NCI-H2227 (cell line): ENCODE measurements at regions not wholly inside any gene's neighbourhood (a gene's known extent, or its start where the extent isn't known, plus 50 kb on each side); places are given as distances from the start of the nearest gene placed in this dataset.
A peak's percentile ranks its signal among the peaks of the same experiment; 100 is the strongest.
"Not testable (repeated sequence)": the region's sequence is repeated elsewhere in the genome, so short reads cannot be mapped to it uniquely, and the experiment has no call there.

ENCODE experiments used
- DNase-seq: peaks from one replicate; lab custom pipeline; 2025; ENCODE audit not compliant: unreplicated experiment; lab: John Stamatoyannopoulos, UW

DNA sequence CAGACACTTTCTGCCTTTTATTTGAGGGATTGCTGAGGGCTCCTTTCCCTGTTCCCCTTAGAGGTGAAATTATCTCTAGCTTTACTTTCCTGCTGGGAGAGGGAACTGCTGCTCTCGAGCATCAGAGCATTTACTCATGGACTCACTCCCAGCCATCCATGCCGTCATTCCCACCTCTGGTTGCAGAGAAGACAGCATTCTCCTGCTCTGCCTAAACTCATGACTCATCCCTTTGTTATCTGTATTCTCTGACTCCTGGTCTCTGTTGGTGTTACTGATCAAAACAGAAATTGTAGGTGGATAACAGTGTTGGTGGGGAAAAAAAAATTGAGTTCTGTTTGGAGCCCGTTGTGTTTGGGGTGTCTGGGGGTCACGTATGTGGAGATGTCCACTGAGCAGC lies 159.3 kb downstream of the TTC8 start:
- DNase-seq: no peak

- no peak for DNase-seq
These were observed 161.2 kb downstream of the TTC8 start for GRCh38 chr14:88985654-88986053.

- no peak for DNase-seq
These were observed 161.8 kb downstream of the TTC8 start for GRCh38 chr14:88986146-88986841.

GRCh38 chr14:88986908-88987307 lies 162.5 kb downstream of the TTC8 start:
- DNase-seq: not testable (repeated sequence)

GRCh38 chr14:88987516-88987915 lies 163.1 kb downstream of the TTC8 start:
- DNase-seq: no peak

DNA sequence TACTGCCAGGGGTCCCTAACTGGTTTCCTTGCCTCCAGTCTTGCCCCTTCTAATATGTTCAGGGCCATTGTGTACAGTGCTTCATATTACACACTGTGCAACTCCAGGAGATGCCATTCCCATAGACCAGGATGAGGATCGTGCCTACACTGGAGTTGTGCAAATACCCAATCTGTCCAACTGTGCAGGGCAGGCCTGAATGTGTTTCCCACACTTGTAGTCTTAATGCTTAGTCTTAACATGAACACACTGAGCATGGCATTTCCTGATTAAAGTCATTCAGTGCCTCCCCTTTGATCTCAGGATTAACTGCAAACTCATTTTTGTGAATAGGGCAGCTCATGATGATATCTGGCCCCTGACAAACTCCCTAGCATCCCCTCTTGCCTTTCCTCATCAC lies 165.5 kb downstream of the TTC8 start:
- no peak for DNase-seq

- no peak for DNase-seq
These were observed 166.4 kb downstream of the TTC8 start for GRCh38 chr14:88990856-88991255.

DNA sequence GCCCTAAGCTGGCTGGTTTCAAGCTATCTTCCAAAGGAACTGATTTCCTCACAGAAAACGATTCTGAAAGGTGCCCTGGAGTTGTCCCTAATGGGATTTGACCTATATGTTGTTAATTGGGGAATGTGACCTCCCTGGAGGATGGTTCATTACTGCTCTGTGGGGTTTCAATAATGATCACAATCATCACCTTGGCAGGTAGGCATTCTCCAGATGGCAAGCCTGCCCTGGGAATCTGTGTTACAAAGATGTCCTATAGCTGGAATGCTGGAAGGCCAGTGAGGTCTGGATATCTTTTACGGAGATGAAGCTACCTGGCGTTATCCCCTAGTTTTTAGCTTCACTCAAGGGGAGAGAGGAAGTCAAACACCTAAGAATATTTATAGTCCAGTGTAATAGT lies 167.6 kb downstream of the TTC8 start:
- DNase-seq: no peak

GRCh38 chr14:88993946-88994345 lies 169.5 kb downstream of the TTC8 start:
- DNase-seq: no peak

- DNase-seq: no peak
These were observed 171.2 kb downstream of the TTC8 start for GRCh38 chr14:88995437-88996198.

- DNase-seq: no peak
These were observed 173.6 kb downstream of the TTC8 start for GRCh38 chr14:88998027-88998426.

DNA sequence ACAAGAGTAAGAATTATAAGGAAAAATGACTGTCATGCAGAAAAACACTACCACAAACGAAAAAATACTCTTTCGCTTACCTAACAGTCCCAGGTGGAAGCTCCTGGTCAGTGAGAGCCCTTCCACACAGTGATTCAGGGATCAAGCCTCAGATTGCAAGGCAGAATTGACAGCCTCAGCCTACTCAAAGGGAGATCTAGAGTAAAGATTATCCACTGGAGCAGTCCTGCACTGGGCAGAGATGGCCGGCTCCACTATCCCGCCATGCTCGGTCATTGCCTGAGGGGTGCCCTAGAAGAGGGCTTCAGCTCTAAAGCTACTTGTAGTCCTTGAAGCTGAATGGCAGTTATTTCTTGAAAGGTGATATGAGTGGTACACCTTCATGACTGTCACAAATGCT lies 174.7 kb downstream of the TTC8 start:
- no peak for DNase-seq

DNA sequence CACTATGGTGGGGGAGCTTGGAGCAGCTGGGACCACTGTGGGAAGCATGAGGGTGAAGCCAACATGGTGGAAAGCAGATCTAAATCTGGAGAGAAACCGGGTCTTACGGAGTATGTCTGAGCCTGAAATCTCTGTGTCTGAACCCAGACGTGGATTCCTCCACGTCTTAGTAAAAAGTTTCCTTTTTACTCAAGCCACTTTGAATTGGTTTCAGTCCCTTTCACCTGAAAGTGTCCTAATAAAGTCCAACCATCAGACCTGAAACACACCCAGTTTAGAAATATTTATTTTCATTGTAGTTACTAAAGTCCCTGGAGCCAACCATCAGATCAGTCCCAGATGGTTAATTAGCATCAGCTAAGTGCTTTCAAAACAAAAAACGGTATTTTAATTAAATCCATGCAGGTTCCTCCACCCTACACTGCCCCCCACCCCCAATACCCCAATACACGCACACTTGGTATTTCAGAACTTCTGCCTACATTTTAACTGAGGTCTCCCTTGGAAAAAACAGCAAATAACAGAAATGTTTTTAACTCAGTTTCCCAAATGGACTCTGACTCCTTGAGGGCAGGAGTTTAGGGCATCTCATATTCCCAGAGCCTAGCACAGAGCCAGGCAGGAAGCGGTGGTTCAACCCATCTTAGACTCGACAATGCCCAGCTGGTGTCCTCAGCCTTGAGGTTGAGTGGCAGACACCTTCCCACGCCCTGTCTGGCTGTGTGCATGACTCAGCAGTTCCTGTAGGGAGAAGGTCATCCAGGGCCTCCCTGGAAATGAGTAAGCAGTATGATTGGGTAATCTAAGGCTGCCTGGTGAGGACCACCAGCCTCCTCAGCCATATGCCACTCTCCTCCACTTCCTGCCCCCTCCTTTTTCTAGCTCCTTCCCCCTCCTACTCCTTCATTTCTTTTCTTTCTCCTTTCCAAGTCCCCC lies 175.8 kb downstream of the TTC8 start:
- no peak for DNase-seq

DNA sequence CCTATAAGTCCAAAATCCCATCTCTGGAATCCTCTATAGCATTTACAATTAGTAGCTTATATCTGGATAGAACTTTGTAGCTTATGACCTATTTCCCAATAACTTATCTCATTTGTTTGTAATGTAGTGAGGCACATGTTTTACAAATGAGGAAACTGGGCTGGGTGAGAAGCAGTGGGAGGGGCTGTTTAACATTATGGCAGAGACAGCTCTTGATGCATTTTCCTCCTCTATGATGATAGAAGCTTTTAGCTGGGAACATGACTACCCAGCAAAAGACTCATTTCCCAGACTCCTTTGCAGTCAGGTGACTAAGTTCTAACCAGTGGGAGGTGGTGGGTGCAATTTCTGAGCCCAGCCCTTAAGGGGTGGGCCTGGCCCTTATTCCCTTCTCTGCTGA lies 179.7 kb downstream of the TTC8 start:
- DNase-seq: no peak

DNA sequence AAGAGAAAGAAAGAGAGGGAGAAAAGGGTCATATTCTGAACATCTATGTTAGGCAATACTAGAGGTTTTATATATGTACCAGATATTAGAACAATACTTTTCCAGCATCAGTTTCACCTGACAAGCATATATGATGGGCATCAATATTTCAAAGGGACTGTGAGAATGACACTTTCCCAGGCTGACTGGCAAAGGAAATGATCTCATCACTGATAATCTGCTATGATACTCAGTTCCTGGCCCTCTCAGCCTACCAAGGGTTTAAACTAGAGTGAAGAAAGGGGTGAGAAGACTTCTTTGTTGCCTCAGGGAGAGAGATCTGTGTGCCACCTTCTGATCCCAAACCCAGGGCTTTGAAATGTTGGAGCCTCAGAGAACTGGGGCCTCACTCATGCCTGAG lies 183.5 kb downstream of the TTC8 start:
- no peak for DNase-seq

DNA sequence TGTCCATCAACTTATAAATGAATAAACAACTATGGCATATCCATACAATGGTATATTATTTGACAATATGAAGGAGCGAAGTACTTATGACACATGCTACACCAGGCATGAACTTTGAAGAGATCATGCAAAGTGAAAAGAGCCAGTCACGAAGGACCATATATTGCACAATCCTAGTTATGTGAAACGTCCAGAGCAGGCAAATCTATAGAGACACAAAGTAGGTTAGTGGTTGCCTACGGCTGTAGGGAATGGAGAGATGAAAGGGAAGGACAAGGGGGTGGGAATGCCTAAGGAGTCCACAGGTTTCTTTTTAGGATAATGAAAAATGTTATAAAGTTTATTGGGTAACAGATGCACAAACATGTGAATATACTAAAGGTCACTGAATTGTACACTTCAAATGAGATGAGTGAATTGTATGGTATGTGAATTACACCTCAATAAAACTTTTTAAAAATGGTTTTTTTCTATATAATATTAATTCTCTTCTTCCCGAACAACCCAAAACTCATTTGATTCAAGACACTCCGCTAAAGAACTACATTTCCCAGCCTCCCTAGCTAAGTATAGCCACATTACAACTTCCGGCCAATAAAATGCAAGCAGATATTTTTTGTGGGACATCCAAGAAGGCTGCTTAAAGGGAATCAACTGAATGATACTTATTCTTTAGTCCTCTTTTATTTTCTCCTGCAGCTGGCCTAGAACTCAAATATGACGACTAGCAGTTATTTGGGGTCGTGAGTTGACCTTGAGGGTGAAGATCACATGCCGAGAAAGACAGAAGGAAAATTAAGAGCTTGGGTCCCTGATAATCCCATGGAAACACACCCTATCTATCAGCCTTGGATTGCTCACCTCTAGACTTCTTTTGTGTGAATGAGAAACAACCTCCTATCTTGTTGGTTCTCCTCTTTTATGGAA lies 187.2 kb downstream of the TTC8 start:
- no peak for DNase-seq

- no peak for DNase-seq
These were observed 188.0 kb downstream of the TTC8 start for GRCh38 chr14:89012282-89013097.

DNA sequence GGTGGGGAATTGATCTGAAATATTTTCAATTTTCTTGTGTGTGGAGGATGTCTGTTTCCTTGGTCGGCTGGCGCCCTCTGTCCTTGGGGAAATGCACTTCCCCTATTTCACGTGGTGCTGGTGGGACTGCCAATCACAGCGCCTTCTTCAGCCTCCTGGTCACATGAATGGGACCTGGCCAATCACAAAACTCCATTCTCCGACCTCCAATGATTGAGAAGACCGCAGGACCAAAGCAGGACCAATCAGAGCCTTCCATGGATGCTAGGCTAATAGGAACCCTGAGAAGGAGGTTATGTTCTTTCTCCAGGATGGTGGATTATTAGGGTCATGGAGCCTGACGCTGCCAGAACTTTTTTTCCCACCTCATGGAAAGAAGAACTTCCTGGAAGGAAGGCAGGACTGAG lies 188.7 kb downstream of the TTC8 start:
- DNase-seq: no peak

DNA sequence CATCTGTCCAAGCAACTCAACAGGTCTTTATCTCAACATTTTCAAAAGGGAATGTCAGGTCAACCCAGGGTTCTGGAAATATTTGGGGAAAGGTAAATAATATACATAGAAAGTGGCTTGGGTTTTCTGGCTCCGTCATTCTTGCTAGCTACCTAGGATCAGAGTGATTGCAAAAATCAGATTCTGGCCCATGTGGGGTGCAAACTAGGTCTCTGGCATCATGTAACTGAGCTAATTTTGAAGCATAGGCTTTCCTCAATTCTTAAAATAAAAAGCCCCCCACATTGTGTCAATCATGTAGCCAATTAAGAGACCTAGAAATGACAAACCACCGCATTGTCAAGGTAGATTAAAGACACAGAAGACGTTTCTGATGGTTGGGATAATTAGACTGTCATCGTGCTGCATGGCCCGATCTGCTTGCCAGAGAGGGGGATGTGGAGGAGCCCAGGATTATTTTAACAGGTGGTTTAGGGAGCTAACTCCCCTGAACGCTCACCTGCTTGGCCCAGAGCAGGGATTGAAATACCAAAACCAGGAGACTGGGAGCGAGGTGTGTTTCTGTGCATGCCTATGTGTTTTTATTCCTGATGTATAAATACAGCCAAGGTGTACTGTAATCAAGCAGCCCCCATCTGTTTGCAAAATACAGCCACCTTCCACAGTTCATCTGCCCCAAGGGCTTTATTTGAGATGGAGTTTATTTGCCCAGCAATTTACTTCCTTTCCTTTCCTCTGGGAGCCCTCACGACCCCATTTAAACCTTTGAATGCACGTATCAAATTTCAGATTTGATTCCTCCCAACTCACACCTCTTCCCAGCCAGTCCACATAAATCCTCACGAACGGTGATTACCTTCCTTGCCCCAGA lies 189.5 kb downstream of the TTC8 start:
- peak; percentile 67 for DNase-seq
